ENCODE measurements at regions not wholly inside any gene's neighbourhood (a gene's known extent, or its start where the extent isn't known, plus 50 kb on each side); places are given as distances from the start of the nearest gene placed in this dataset.

- TF ChIP-seq CTCF (IDR thresholded peaks at IDR 0.05), result no peak
- TF ChIP-seq NFYB (CRISPR knock-in tag; conservative IDR thresholded peaks at IDR 0.05; ENCODE audit: low read depth), result no peak
- no peak for TF ChIP-seq FOXK1 (CRISPR knock-in tag; IDR thresholded peaks at IDR 0.05)
- no peak for TF ChIP-seq E2F1 (CRISPR knock-in tag; IDR thresholded peaks at IDR 0.05)
- TF ChIP-seq E2F5 (CRISPR knock-in tag; IDR thresholded peaks at IDR 0.05), result no peak
- TF ChIP-seq USF1 (CRISPR knock-in tag; IDR thresholded peaks at IDR 0.05), result no peak
- no peak for TF ChIP-seq ZNF281 (CRISPR knock-in tag; IDR thresholded peaks at IDR 0.05)
- no peak for TF ChIP-seq ATF2 (CRISPR knock-in tag; IDR thresholded peaks at IDR 0.05; ENCODE audit: borderline replicate concordance, low read depth)
- no peak for TF ChIP-seq JUN (CRISPR knock-in tag; IDR thresholded peaks at IDR 0.05)
These were observed 137.6 kb upstream of the MANEA start for GRCh38 chr6:95439741-95440140.

All from WTC11 (cell line).